ENCODE measurements at regions not wholly inside any gene's neighbourhood (a gene's known extent, or its start where the extent isn't known, plus 50 kb on each side); places are given as distances from the start of the nearest gene placed in this dataset.

DNA sequence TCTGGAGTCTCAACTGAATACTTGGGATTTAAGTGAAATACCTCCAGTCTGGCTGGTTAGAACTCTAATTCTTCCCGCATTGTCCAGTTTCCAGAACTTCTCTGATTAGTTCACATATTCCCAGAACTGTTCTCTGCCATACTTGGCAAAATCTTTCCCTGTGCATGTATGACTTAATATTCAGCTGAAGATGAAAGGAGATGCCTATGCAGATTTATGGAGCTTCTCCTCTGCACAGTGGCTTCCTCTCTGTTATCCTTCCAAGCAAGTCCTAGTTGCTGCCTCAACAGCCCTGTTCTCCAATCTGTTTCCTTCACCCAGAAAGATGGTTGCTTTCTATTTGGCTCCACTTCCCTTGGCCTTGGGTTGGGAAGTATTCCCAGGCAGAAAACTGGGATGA is 155.4 kb upstream of the GATA6 start:
- no peaks in the 10 kb centered on the region for H3K27me3 ChIP-seq (ENCODE audit: control insufficient read depth, insufficient read depth, low read length)
- no CpG with 5 or more reads among the region's 1 CpG for WGBS (ENCODE audit: insufficient coverage)

DNA sequence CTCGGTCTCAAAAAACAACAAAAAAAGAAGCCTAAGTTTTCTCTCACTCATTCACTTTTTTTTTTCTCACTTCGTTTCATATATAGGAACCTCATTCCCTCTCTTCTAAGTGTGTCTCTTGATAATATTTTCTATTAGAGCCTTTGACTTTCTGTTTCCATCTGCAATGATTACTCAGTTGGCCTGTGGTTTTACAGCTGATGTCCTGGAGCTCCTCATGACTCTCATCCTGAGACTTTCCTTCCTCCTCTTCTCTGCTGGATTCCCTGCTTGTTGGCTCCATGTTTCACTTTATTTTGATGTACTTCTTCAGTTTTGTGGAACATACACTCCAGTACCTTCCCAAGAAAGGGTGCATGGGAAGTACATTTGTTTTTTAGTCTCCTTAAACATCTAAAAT is 154.2 kb upstream of the GATA6 start:
- Histone ChIP-seq H3K27ac (ENCODE audit: low read depth, low read length) (no peak overlapping the region), H3K4me3 (ENCODE audit: low read depth, low read length) (no peak overlapping the region), H3K9me3 (ENCODE audit: control insufficient read depth, insufficient read depth, low read length) (no peaks in the 10 kb centered on the region), H3K27me3 (ENCODE audit: control insufficient read depth, insufficient read depth, low read length) (no peaks in the 10 kb centered on the region), H3K4me1 (ENCODE audit: control insufficient read depth, insufficient read depth, low read length) (no peaks in the 10 kb centered on the region), H3K36me3 (ENCODE audit: control insufficient read depth, insufficient read depth, low read length) (no peaks in the 10 kb centered on the region)
- DNase-seq (ENCODE audit: low read depth in 4 of 6, low spot score in 6 of 6): no peak
- WGBS (ENCODE audit: insufficient coverage): no CpG with 5 or more reads among the region's 2 CpGs

More for the DNA sequence above, 155.4 kb upstream of the GATA6 start:
- Histone ChIP-seq H3K36me3 (ENCODE audit: control insufficient read depth, insufficient read depth, low read length) (no peaks in the 10 kb centered on the region), H3K4me1 (ENCODE audit: control insufficient read depth, insufficient read depth, low read length) (no peaks in the 10 kb centered on the region), H3K27ac (ENCODE audit: low read depth, low read length) (no peak overlapping the region), H3K4me3 (ENCODE audit: low read depth, low read length) (no peak overlapping the region), H3K9me3 (ENCODE audit: control insufficient read depth, insufficient read depth, low read length) (no peaks in the 10 kb centered on the region)
- no peak for DNase-seq (ENCODE audit: low read depth in 4 of 6, low spot score in 6 of 6)

DNA sequence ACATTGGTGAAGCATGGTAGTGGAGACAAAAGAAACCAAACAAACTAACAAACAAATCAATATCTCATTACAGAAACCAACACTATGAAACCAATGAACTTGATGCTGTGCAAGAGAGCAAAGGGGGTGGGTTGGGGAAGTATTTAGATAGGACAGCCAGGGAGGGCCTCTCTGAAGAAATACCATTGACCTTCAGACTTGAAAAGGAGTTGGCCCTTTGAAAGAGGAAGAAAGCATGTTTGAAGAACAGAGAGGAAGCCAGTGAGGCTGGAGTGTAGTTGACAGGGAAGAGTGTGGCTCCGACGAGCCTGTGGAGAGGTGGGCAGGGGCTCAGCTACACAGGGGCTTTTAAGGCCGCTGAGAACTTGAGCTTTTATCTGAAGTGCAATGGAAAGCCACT is 151.0 kb upstream of the GATA6 start:
- Histone ChIP-seq H3K4me1 (ENCODE audit: control insufficient read depth, insufficient read depth, low read length) (peaks cover 3% of the 10 kb centered on the region), H3K27ac (ENCODE audit: low read depth, low read length) (no peak overlapping the region), H3K4me3 (ENCODE audit: low read depth, low read length) (no peak overlapping the region), H3K9me3 (ENCODE audit: control insufficient read depth, insufficient read depth, low read length) (no peaks in the 10 kb centered on the region), H3K36me3 (ENCODE audit: control insufficient read depth, insufficient read depth, low read length) (no peaks in the 10 kb centered on the region), H3K27me3 (ENCODE audit: control insufficient read depth, insufficient read depth, low read length) (no peaks in the 10 kb centered on the region)
- 56% methylated on average over 3 of the region's 3 CpGs for WGBS (ENCODE audit: insufficient coverage)
- DNase-seq (ENCODE audit: low read depth in 4 of 6, low spot score in 6 of 6): no peak

- DNase-seq (ENCODE audit: low read depth in 4 of 6, low spot score in 6 of 6): no peak
- WGBS (ENCODE audit: insufficient coverage): 83% methylated on average over 1 of the region's 5 CpGs
- H3K4me3 ChIP-seq (ENCODE audit: low read depth, low read length): no peak overlapping the region
- no peaks in the 10 kb centered on the region for H3K27me3 ChIP-seq (ENCODE audit: control insufficient read depth, insufficient read depth, low read length)
- H3K4me1 ChIP-seq (ENCODE audit: control insufficient read depth, insufficient read depth, low read length): peaks cover 3% of the 10 kb centered on the region
- H3K36me3 ChIP-seq (ENCODE audit: control insufficient read depth, insufficient read depth, low read length): no peaks in the 10 kb centered on the region
- no peaks in the 10 kb centered on the region for H3K9me3 ChIP-seq (ENCODE audit: control insufficient read depth, insufficient read depth, low read length)
- no peak overlapping the region for H3K27ac ChIP-seq (ENCODE audit: low read depth, low read length)
Measured at GRCh38 chr18:22019193-22019592, 150.2 kb upstream of the GATA6 start.

- no peak overlapping the region for H3K4me3 ChIP-seq (ENCODE audit: low read depth, low read length)
- WGBS (ENCODE audit: insufficient coverage): 53% methylated on average over 12 of the region's 12 CpGs
- DNase-seq (ENCODE audit: low read depth in 4 of 6, low spot score in 6 of 6): no peak
- H3K27me3 ChIP-seq (ENCODE audit: control insufficient read depth, insufficient read depth, low read length): no peaks in the 10 kb centered on the region
- H3K27ac ChIP-seq (ENCODE audit: low read depth, low read length): no peak overlapping the region
- H3K4me1 ChIP-seq (ENCODE audit: control insufficient read depth, insufficient read depth, low read length): peaks cover 3% of the 10 kb centered on the region
- H3K36me3 ChIP-seq (ENCODE audit: control insufficient read depth, insufficient read depth, low read length): no peaks in the 10 kb centered on the region
- H3K9me3 ChIP-seq (ENCODE audit: control insufficient read depth, insufficient read depth, low read length): no peaks in the 10 kb centered on the region
Measured at GRCh38 chr18:22020127-22020866, 149.1 kb upstream of the GATA6 start.

- H3K36me3 ChIP-seq (ENCODE audit: control insufficient read depth, insufficient read depth, low read length): no peaks in the 10 kb centered on the region
- no peaks in the 10 kb centered on the region for H3K27me3 ChIP-seq (ENCODE audit: control insufficient read depth, insufficient read depth, low read length)
- peaks cover 3% of the 10 kb centered on the region for H3K4me1 ChIP-seq (ENCODE audit: control insufficient read depth, insufficient read depth, low read length)
- DNase-seq (ENCODE audit: low read depth in 4 of 6, low spot score in 6 of 6): no peak
- no peak overlapping the region for H3K27ac ChIP-seq (ENCODE audit: low read depth, low read length)
- no peaks in the 10 kb centered on the region for H3K9me3 ChIP-seq (ENCODE audit: control insufficient read depth, insufficient read depth, low read length)
- WGBS (ENCODE audit: insufficient coverage): 79% methylated on average over 4 of the region's 7 CpGs
- H3K4me3 ChIP-seq (ENCODE audit: low read depth, low read length): no peak overlapping the region
Measured at GRCh38 chr18:22020867-22021370, 148.5 kb upstream of the GATA6 start.

GRCh38 chr18:22021701-22022100 is 147.7 kb upstream of the GATA6 start:
- no peak for DNase-seq (ENCODE audit: low read depth in 4 of 6, low spot score in 6 of 6)
- H3K27me3 ChIP-seq (ENCODE audit: control insufficient read depth, insufficient read depth, low read length): no peaks in the 10 kb centered on the region
- H3K4me3 ChIP-seq (ENCODE audit: low read depth, low read length): no peak overlapping the region
- H3K9me3 ChIP-seq (ENCODE audit: control insufficient read depth, insufficient read depth, low read length): no peaks in the 10 kb centered on the region
- H3K4me1 ChIP-seq (ENCODE audit: control insufficient read depth, insufficient read depth, low read length): peaks cover 6% of the 10 kb centered on the region
- H3K27ac ChIP-seq (ENCODE audit: low read depth, low read length): no peak overlapping the region
- no peaks in the 10 kb centered on the region for H3K36me3 ChIP-seq (ENCODE audit: control insufficient read depth, insufficient read depth, low read length)
- 84% methylated on average over 5 of the region's 7 CpGs for WGBS (ENCODE audit: insufficient coverage)

DNA sequence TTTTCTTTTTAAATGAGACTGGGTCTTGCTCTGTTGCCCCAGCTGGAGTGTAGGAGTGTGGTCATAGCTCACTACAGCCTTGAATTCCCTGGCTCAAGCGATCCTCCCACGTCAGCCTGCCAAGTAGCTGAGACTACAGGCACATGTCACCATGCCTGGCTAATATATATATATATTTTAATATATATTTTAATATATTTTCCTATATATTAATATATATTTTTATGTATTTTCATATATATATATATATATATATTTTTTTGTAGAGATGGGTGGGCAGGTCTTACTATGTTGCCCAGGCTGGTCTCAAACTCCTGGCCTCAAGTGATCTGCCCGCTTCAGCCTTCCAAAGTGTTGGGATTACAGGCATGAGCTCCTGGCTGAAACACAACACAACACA is 144.5 kb upstream of the GATA6 start:
- H3K27me3 ChIP-seq (ENCODE audit: control insufficient read depth, insufficient read depth, low read length): no peaks in the 10 kb centered on the region
- no CpG with 5 or more reads among the region's 3 CpGs for WGBS (ENCODE audit: insufficient coverage)
- H3K27ac ChIP-seq (ENCODE audit: low read depth, low read length): no peak overlapping the region
- H3K9me3 ChIP-seq (ENCODE audit: control insufficient read depth, insufficient read depth, low read length): no peaks in the 10 kb centered on the region
- H3K36me3 ChIP-seq (ENCODE audit: control insufficient read depth, insufficient read depth, low read length): no peaks in the 10 kb centered on the region
- peaks cover 10% of the 10 kb centered on the region for H3K4me1 ChIP-seq (ENCODE audit: control insufficient read depth, insufficient read depth, low read length)
- H3K4me3 ChIP-seq (ENCODE audit: low read depth, low read length): no peak overlapping the region
- no peak for DNase-seq (ENCODE audit: low read depth in 4 of 6, low spot score in 6 of 6)

DNA sequence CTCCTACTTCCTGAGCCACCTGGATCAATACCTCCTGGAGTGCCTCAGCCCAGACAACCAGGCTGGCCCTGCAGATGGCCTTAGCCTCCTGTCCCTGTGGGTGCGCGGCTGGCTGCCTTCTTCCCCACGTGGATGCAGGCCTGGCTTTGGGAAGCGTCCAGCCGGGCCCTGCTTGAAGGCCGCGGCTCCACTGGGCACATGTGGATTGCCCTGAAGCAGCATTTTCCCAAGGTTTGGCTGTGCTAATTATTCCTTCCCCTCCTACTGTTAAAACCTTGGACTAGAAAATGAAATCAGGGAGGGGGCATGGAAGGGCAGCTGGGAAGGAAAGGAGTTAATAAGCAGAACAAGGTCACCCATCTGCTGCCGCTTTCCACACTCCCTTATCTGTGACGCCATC is 143.0 kb upstream of the GATA6 start:
- Histone ChIP-seq H3K27me3 (ENCODE audit: control insufficient read depth, insufficient read depth, low read length) (no peaks in the 10 kb centered on the region), H3K4me1 (ENCODE audit: control insufficient read depth, insufficient read depth, low read length) (peaks cover 7% of the 10 kb centered on the region), H3K27ac (ENCODE audit: low read depth, low read length) (no peak overlapping the region), H3K9me3 (ENCODE audit: control insufficient read depth, insufficient read depth, low read length) (no peaks in the 10 kb centered on the region), H3K4me3 (ENCODE audit: low read depth, low read length) (no peak overlapping the region), H3K36me3 (ENCODE audit: control insufficient read depth, insufficient read depth, low read length) (no peaks in the 10 kb centered on the region)
- DNase-seq (ENCODE audit: low read depth in 4 of 6, low spot score in 6 of 6): peak in 1 of 6 donors; percentile 12
- WGBS (ENCODE audit: insufficient coverage): 65% methylated on average over 8 of the region's 9 CpGs

- Histone ChIP-seq H3K36me3 (ENCODE audit: control insufficient read depth, insufficient read depth, low read length) (no peaks in the 10 kb centered on the region), H3K27me3 (ENCODE audit: control insufficient read depth, insufficient read depth, low read length) (no peaks in the 10 kb centered on the region), H3K9me3 (ENCODE audit: control insufficient read depth, insufficient read depth, low read length) (no peaks in the 10 kb centered on the region), H3K27ac (ENCODE audit: low read depth, low read length) (no peak overlapping the region), H3K4me3 (ENCODE audit: low read depth, low read length) (no peak overlapping the region), H3K4me1 (ENCODE audit: control insufficient read depth, insufficient read depth, low read length) (peaks cover 7% of the 10 kb centered on the region)
- 37% methylated on average over 2 of the region's 6 CpGs for WGBS (ENCODE audit: insufficient coverage)
- no peak for DNase-seq (ENCODE audit: low read depth in 4 of 6, low spot score in 6 of 6)
Measured at GRCh38 chr18:22026889-22027288, 142.5 kb upstream of the GATA6 start.
